CD14-positive monocyte (primary cell): ENCODE measurements at regions not wholly inside any gene's neighbourhood (a gene's known extent, or its start where the extent isn't known, plus 50 kb on each side); places are given as distances from the start of the nearest gene placed in this dataset.

Source experiments
- DNase-seq, 3 donors: peaks; one replicate each; pipeline ENCODE4 v3.0.0-alpha.2; 2011 to 2022
- H2AFZ ChIP-seq: 2 replicates; pipeline ENCODE4 v1.6.0; 2012; ENCODE audit warnings: mild to moderate bottlenecking, low read depth, low read length, inconsistent platforms; ENCODE audit not compliant: insufficient read depth, poor library complexity, severe bottlenecking
- H3K27ac ChIP-seq, 2 donors: 1 replicate in 1 of 2; 2 replicates in 1 of 2; pipeline ENCODE4 v1.5.1; 2012 to 2013; ENCODE audit warnings: low read length in 2 of 2, control low read depth in 1 of 2, inconsistent platforms in 1 of 2, low read depth in 1 of 2, mild to moderate bottlenecking in 1 of 2
- H3K27me3 ChIP-seq, 2 donors: one replicate each; pipeline versions ENCODE4 v1.6.0 to v1.6.1; 2011 to 2013; ENCODE audit warnings: low read length in 2 of 2; ENCODE audit not compliant: control insufficient read depth in 2 of 2, insufficient read depth in 2 of 2
- H3K36me3 ChIP-seq, 2 donors: replicated peaks in 1 of 2; 1 replicate in 1 of 2; 2 replicates in 1 of 2; pipeline versions ENCODE4 v1.5.1 to v1.6.1; 2012 to 2013; ENCODE audit warnings: low read length in 2 of 2, control low read depth in 1 of 2, inconsistent platforms in 1 of 2, mild to moderate bottlenecking in 1 of 2; ENCODE audit not compliant: insufficient read depth in 2 of 2, control insufficient read depth in 1 of 2
- H3K4me1 ChIP-seq, 2 donors: 1 replicate in 1 of 2; 2 replicates in 1 of 2; pipeline versions ENCODE4 v1.5.1 to v1.6.1; 2012 to 2013; ENCODE audit warnings: low read length in 2 of 2, control low read depth in 1 of 2, inconsistent platforms in 1 of 2, mild to moderate bottlenecking in 1 of 2, moderate library complexity in 1 of 2; ENCODE audit not compliant: insufficient read depth in 2 of 2, control insufficient read depth in 1 of 2
- H3K4me2 ChIP-seq: replicated peaks from 2 replicates; pipeline ENCODE3; 2012; ENCODE audit warnings: low read length, moderate library complexity, mild to moderate bottlenecking; ENCODE audit not compliant: poor library complexity, severe bottlenecking; ENCODE audit errors: extremely low read depth
- H3K4me3 ChIP-seq, 3 experiments: fragments of 200-600 bp in 1 of 3; sonication (generic) in 1 of 3; replicated peaks in 1 of 3; 1 replicate in 2 of 3; 2 replicates in 1 of 3; pipeline ENCODE4 v1.5.1; 2011 to 2013; ENCODE audit warnings: low read length in 3 of 3, mild to moderate bottlenecking in 3 of 3, control low read depth in 2 of 3, low read depth in 2 of 3, inconsistent platforms in 1 of 3, moderate library complexity in 1 of 3
- H3K79me2 ChIP-seq: 2 replicates; pipeline ENCODE4 v1.6.0; 2012; ENCODE audit warnings: mild to moderate bottlenecking, control low read depth, inconsistent platforms, low read length, moderate library complexity; ENCODE audit not compliant: insufficient read depth
- H3K9ac ChIP-seq: 2 replicates; pipeline ENCODE4 v1.6.0; 2017; ENCODE audit warnings: low read length, mild to moderate bottlenecking; ENCODE audit not compliant: insufficient read depth, poor library complexity, severe bottlenecking
- H3K9me3 ChIP-seq, 2 donors: replicated peaks in 1 of 2; 1 replicate in 1 of 2; 2 replicates in 1 of 2; pipeline versions ENCODE4 v1.5.1 to v1.6.1; 2012 to 2013; ENCODE audit warnings: low read length in 2 of 2, control low read depth in 1 of 2; ENCODE audit not compliant: control insufficient read depth in 1 of 2, insufficient read depth in 1 of 2
- H4K20me1 ChIP-seq: 2 replicates; pipeline ENCODE4 v1.6.0; 2012; ENCODE audit warnings: mild to moderate bottlenecking, low read length, control low read depth, moderate library complexity; ENCODE audit not compliant: insufficient read depth
- H3K27ac Mint-ChIP-seq, 7 donors: one replicate each; pipeline ENCODE4 v1.8.0; 2020; ENCODE audit warnings: mild to moderate bottlenecking in 7 of 7, mixed read lengths in 7 of 7, moderate library complexity in 6 of 7, inconsistent platforms in 2 of 7
- H3K27me3 Mint-ChIP-seq, 3 donors: one replicate each; pipeline ENCODE4 v1.8.0; 2021 to 2022; ENCODE audit warnings: low read depth in 3 of 3, mild to moderate bottlenecking in 3 of 3, mixed read lengths in 3 of 3, moderate library complexity in 3 of 3, inconsistent platforms in 1 of 3
- H3K36me3 Mint-ChIP-seq, 2 donors: one replicate each; pipeline ENCODE4 v1.8.0; 2020; ENCODE audit warnings: mixed read lengths in 2 of 2, inconsistent platforms in 1 of 2, mild to moderate bottlenecking in 1 of 2
- H3K4me1 Mint-ChIP-seq: one replicate; pipeline ENCODE4 v1.8.0; 2020; ENCODE audit warnings: mild to moderate bottlenecking, mixed read lengths
- H3K4me3 Mint-ChIP-seq, 2 donors: one replicate each; pipeline ENCODE4 v1.8.0; 2020; ENCODE audit warnings: mild to moderate bottlenecking in 2 of 2, mixed read lengths in 2 of 2, moderate library complexity in 1 of 2
- H3K9me3 Mint-ChIP-seq, 7 donors: one replicate each; pipeline ENCODE4 v1.8.0; 2020 to 2022; ENCODE audit warnings: mixed read lengths in 7 of 7, mild to moderate bottlenecking in 6 of 7, moderate library complexity in 6 of 7, inconsistent platforms in 2 of 7
- CTCF ChIP-seq: fragments of 200-600 bp; IDR thresholded peaks from one replicate; pipeline ENCODE4 v1.8.0; 2022; ENCODE audit warnings: antibody characterized with exemption, mild to moderate bottlenecking
- WGBS: methylation state at CpG from one replicate; pipeline ENCODE4 v1.1.5; 2013; ENCODE audit warnings: missing lambda C conversion rate; ENCODE audit not compliant: insufficient coverage; 5-methylcytosine and 5-hydroxymethylcytosine counted together
- intact Hi-C, 2 donors: fragments of 100-400 bp; cut with micrococcal nuclease; formaldehyde crosslinking; loops; one replicate each; pipeline versions ENCODE4 v1.15.0 to v1.15.1; 2023

- Histone ChIP-seq H2AFZ (no peak overlapping the region), H3K79me2 (no peaks in the 10 kb centered on the region), H3K27me3 (no peaks in the 10 kb centered on the region), H3K27ac (no peak overlapping the region), H4K20me1 (no peaks in the 10 kb centered on the region), H3K4me3 (no peak overlapping the region), H3K9me3 (peaks cover 6 to 9% of the 10 kb centered on the region in 2 donors), H3K36me3 (no peaks in the 10 kb centered on the region), H3K9ac (no peak overlapping the region), H3K4me1 (no peaks in the 10 kb centered on the region), H3K4me2 (no peak overlapping the region)
- WGBS, result 58% methylated on average over 3 of the region's 5 CpGs
- intact Hi-C loops, result no loop called here
- no peak for TF ChIP-seq CTCF
- Mint-ChIP-seq H3K27me3 (peaks cover 0 to 35% (median 7%) of the 10 kb centered on the region in 3 donors), H3K4me1 (no peaks in the 10 kb centered on the region), H3K27ac (no peak overlapping the region), H3K4me3 (no peak overlapping the region), H3K9me3 (peaks cover 0 to 15% (median 8%) of the 10 kb centered on the region in 7 donors), H3K36me3 (no peaks in the 10 kb centered on the region)
- DNase-seq, result no peak
Measured at GRCh38 chr7:3114917-3115316, 71.2 kb upstream of the CARD11 start.

GRCh38 chr7:3117081-3117480, 73.4 kb upstream of the CARD11 start:
- Histone ChIP-seq H3K27me3 (no peaks in the 10 kb centered on the region), H3K4me1 (no peaks in the 10 kb centered on the region), H3K27ac (no peak overlapping the region), H3K9ac (no peak overlapping the region), H3K36me3 (no peaks in the 10 kb centered on the region), H4K20me1 (no peaks in the 10 kb centered on the region), H3K4me2 (no peak overlapping the region), H2AFZ (no peak overlapping the region), H3K9me3 (peaks cover 9 to 20% of the 10 kb centered on the region in 2 donors), H3K4me3 (no peak overlapping the region), H3K79me2 (no peaks in the 10 kb centered on the region)
- peaks cover 8 to 25% (median 14%) of the 10 kb centered on the region in 7 donors for H3K9me3 Mint-ChIP-seq
- H3K36me3 Mint-ChIP-seq, result no peaks in the 10 kb centered on the region
- no CpG with 5 or more reads among the region's 2 CpGs for WGBS
- H3K4me1 Mint-ChIP-seq, result no peaks in the 10 kb centered on the region
- no peak overlapping the region for H3K27ac Mint-ChIP-seq
- no peak for TF ChIP-seq CTCF
- no peak for DNase-seq
- H3K27me3 Mint-ChIP-seq, result peaks cover 0 to 30% (median 4%) of the 10 kb centered on the region in 3 donors
- intact Hi-C loops, result no loop called here
- H3K4me3 Mint-ChIP-seq, result no peak overlapping the region
